Tongue (tissue), 1 donor: ENCODE measurements at regions not wholly inside any gene's neighbourhood (a gene's known extent, or its start where the extent isn't known, plus 50 kb on each side); places are given as distances from the start of the nearest gene placed in this dataset.

Experiments
- DNase-seq: peaks from one replicate; pipeline ENCODE4 v3.0.0-alpha.2; 2015

DNA sequence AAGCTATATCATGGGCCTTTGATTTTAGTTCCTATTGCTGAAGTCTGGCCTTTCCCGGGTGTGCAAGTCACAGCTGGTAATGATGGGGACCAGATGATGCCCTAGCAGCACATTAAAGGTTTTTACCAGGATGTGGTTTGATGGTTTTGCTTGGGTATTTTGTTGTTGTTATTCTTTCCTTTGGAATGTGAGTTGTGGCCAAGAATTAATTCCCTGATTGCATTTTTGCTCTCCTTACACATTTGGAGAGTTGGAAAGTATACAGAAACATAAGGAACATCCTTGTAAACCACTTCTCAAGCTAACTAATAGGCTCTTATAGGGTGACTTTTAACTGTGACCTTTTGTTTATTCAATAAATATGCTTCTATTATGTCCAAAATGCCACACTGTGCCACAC, 154.1 kb upstream of the MMADHC start:
- DNase-seq: no peak

DNA sequence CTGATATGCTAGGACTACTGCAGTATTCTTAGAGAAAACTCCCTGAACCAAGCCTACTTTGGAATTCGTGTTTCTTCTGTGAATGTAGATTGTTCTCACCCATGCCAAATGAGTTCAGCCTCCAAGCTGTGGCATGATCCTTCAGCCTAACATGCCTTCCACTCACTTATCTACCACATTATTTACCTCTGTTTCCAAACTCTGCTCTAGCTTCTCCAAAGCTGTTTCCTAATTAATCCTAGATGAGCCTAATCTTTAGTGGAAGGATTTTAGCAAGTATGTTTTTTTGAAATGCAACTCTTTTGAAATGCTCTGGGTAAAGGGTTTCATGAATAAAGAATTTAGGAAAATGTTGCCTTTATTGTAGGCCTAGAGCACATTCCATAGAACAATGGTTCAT, 152.9 kb upstream of the MMADHC start:
- DNase-seq: no peak

DNA sequence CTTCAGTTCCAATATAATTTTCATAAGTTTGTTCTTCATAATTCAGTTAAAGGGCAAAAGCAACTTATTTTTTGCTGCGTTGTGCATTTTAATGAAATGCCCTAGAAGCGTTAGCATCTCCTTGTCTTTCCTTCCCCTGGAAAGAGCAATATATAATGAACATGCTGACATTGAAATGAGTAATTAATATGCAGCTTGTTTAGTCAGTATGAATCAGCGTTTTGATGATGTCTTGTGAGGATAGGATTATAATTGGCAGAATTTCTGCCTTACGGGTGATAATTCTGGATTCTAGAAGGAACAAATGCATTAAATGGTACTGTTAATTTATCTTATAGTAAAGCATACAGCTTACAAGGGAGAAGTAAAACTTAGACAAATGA, 152.3 kb upstream of the MMADHC start:
- no peak for DNase-seq

DNA sequence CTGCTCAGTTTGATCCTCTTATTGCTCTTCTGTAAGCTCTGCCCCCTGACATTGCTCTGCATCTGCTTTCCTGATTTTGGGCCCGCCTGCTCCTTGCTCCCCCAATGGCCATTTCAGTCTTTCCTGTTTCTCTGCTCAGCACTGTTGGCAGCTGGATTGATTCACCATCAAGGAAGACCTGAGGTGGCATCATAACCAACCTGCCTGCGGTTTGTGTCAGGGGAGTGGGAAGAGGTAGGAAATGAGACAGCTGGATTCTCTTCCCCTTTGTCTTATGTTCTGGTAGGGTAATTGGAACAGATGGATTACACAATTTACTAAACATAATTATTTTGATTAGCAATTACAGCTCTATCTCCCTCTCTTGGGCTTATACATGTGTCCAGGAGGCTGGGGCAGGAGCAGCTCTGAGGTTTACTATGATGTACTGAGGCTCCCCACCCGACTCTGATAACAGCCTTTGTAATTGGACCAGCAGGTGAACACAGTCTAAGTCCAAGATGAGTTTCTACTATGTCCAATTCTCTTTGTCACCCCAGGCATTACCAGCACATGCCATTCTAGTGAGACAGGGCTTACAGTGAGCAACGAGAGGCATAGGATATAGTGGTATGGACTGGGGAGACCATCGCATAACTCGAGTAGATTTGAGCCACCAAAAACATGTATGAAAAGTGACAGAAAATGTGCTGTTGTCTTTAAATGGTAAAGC, 151.8 kb upstream of the MMADHC start:
- DNase-seq: no peak

DNA sequence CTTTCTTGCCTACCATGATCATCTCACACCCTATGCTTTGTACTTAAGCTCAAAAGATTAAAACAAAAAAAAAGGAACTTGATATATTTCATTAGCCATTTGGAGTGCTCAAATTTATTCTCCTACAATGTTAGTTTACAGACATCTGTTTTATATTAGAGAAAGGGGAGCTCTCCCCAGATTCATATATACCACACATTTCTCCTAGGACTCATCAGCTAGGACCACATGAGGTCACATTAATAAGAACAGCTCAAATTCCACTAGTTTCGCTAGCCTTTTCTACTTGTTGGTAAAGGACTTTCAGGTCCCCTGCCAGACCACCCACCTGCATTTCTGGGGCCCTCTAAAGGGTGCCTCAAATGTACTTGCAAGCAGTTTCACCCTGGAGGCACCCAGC, 151.2 kb upstream of the MMADHC start:
- no peak for DNase-seq

DNA sequence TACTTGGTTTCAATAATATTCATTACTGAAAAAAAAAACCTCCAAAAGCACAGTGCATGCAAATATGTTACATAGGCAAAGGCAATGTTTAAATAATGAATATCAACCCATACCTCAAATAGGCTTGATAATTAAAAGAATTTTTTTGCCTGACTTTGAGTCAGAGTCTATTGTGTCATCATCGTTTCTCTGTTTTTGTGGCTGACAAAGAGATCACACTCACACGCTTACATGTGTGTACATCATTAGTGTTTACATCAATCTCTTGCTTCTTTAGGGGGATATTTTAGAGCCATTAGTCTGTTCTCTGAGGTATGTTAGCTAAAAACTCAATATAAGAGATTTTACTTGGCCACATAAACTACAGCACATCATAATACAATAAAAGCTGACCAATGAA, 150.3 kb upstream of the MMADHC start:
- no peak for DNase-seq

DNA sequence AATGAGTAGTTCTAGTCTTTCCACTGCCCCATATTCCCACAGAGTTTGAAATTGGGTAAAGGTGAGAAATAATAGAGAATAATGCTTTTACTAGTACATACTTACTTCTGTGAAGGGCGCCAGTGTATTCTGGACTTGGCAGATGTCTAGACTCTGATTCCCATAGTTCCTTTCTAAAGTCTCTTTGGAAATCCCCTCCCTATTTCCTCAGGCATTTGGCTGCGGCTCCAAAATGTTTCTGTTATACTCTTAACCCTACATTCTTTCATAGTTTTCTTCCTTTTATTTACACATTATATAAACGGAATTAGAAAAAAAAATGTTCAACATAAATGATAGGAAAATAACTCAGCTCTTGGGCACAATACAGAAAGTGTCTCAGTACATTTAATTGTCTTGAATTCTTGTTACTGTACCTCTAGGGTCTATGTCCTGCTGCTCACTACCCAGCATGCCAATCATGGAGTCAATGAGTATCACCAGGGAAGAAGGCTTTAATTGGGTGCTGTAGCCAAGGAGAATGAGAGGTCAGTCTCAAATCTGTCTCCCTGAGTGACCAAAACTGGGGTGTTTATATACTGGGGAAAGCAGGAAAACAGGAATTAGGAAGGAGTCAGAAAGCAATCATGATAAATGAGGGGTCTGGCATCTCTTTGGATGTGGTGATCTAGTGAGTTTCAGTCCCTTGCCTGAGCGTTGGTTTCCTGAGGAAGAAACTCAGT, 147.8 kb upstream of the MMADHC start:
- DNase-seq: no peak

DNA sequence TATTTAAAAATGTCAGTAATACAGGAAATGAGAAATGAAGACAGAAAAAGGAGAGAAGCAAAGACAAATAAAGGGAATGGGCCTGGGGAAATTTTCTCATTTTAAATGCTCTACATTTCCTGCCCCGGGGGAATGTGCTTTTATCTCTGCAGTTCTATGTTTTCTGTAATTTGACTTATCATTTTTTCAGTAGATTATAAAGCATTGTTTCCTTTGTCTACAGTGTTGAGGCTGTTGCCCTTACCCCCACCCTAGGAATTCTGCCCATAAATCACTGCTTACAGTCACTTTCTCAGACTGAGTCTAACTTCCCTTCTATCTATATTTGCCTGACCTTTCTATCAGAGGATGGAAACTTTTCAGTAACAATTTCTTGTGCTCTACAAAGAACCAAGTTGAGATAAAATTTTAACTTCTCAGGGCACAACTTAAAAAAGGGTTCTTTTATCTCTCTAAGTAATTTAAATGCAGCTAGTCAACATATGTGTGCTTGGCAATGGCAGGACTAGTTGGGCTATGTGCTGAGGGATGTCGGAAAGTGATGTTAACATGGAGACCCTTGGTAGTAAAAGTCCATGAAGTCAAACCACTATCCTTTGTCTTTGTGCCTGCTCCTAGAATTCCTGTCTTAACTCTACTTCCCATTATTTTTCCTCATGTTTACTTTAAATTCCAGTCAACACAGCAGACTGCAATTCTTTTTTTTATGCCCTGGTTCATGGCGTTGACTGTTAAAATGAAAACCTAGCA, 146.5 kb upstream of the MMADHC start:
- DNase-seq: no peak

DNA sequence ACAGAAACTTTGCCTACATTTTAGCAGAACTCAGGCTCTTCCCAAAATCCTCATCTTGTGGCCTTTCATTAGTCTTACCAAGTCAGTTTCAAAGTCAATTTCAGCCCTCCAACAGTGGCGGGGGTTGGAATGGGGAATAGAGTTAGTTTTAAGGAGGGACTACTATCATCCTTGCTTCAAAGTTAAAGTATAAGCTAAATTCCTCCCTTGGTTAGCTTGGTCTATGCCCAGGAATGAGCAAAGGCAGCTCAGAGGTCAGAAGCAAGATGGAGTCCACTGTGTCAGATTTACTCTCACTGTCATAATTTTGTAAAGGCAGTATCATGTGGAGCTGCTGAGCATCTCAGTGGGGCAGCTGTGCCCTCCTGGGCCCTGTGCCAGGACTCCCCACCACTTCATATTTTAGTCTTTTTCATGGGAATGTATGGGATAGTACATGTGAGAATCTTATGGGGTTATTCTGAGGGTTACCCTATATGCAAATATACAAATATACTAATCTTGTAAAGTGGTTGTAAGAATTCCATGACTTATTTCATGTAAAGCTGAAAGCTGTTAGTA, 145.2 kb upstream of the MMADHC start:
- DNase-seq: peak; percentile 35

DNA sequence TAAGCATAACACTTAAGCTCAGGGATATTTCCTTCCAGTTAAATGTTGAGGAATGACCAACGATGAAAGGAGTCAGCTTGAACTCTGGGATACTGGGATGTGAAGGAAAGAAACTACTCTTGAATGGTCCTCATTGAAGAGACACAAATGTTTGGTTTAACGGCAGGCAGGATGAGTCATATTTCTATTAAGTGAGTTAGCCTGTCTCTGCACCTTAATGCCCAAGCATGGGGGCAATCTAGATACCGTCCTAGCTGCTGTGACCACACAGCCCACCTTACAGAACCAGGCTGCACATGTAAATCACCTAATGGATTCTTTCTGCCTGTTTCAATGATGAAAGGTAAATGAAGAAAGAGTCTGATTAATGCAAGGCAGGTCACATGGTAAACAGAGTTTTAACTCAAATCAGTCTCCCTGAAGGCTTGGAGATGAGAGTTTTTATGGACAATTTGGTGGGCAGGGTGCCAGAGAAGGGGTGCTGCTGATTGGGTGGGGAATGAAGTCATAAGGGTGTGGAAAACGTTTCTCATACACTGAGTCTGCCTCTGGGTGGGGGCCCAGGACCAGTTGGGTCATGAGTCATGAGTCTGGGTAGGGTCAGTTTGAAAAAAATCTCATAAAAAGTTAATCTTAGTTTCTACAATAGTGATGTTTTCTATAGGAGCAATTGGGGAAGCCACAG, 144.6 kb upstream of the MMADHC start:
- no peak for DNase-seq

DNA sequence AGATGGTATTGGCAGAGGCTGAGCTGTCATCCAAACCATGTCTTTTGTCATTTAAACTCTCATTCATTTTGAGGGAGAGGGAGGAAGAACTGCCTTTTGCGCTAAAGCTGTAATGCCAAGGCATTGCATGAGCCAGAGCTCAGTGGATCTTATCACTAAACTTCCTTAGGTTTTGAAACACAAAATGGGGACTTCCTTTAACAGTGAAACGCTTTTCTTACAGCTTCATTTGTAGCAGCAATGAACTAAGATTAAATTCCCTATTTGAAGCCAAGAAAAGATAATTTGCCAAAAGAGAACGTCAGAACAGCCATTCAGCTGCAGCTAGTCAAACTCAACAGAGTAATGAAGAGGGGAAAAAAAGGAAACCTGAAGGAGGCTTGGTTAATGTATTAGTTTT, 143.5 kb upstream of the MMADHC start:
- peak; percentile 57 for DNase-seq

DNA sequence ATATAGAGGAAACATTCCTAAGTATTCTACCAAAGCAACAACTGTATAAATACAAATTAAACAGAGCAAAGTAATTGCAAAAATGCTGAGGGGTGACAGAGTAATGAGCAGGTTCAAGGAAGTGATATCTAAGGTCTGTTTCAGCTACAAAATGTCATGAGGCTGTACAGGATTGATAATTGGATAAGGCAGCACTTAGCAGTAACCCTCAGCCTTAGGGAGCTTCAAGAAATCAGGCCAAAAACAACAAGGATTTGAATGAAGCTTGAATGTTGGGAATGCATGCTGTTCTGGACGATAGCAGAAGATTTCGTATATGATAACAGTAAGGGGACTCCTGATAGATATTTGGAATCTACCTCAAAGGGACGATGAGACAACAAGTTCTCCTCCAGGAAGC, 142.0 kb upstream of the MMADHC start:
- peak; percentile 23 for DNase-seq

DNA sequence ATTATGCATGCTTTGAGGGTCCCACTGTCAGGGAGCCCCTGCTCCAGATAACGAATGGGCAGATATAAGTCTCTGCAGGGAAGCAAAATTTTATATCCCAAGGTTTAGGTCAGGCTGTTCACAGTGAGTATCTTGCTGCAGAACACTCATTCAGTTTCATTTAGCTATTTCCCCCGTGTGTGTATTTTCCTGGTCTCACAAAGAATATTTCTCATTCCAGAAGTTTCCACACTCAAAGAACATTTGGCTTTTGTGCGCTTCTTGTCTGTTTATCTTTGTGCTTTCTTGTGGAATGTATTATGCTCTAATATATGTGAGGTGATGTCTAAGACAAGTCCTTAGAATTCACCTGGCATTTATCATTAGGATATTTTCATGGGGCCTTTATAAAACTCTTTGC, 140.4 kb upstream of the MMADHC start:
- no peak for DNase-seq

DNA sequence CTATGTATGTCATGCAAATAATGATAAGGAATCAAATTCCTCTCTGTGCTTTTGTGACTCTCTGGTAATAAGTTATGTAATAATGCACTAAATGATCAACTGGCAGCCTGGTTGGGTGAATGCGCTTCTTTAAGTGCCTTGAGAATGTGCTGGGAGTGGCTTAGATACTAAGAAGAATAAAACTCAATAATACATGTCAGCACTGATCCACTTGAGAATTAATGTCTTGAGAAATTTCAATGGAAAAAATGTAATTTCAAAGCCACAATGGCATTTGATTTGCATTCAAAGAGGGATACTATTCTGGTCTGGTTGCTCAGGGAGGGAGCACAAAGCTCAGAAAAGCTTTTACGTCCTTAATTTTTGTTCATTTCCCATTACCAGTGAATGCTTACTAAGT, 137.7 kb upstream of the MMADHC start:
- DNase-seq: no peak

DNA sequence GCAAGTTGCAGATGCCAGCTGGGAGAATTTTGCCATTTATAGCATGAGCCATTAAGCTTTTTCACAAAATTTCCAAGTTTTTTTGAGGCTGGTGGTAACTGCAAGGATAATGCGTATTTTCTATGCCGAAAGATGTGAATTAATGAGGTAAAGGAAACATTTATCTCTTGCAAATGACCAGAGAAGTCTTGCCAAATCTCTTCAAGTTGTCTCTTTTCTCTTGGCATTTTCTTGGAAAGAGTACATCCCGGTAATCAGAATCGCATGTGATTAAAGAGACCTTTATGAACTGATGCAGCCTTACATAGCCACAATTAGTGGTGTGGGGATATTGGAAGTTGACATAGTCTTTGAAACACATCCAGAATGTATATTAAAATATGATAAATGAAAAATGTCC, 136.5 kb upstream of the MMADHC start:
- DNase-seq: no peak

DNA sequence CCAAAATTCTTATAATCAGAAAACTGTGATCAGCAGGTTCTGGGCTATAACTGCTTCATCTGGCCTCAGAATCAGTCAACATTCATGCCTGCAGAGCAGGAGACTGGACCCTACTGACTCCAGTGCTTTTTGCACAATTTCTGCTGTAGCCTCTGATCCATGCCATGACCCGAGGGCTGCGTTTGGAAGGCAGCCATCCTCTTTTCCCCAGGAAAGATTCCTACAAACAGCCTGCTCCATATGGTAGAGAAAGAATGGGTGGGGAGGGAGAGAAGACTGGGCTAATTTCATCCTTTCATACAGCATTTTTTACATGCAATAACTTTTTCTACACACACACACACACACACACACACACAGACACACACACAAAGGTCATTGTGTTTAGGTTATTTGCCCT, 133.0 kb upstream of the MMADHC start:
- DNase-seq: no peak

DNA sequence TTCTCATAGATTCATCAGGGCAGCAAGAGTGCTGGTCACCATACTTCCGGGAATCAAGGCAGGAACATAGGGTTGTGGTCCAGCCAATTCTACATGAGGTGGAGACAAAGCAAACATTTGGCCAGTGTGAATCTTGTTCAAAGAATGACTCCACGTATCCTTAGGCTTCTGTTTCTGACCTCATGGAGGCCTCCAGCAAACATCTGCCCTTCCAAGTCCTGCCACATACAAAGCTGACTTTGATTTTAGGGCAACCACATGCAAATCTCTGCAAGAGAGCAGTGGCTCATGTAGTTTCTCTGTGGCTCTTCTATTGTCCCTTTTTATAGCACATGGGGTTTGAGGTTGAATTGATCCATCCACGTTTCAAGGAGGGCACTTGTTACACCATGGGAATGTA, 132.1 kb upstream of the MMADHC start:
- no peak for DNase-seq

DNA sequence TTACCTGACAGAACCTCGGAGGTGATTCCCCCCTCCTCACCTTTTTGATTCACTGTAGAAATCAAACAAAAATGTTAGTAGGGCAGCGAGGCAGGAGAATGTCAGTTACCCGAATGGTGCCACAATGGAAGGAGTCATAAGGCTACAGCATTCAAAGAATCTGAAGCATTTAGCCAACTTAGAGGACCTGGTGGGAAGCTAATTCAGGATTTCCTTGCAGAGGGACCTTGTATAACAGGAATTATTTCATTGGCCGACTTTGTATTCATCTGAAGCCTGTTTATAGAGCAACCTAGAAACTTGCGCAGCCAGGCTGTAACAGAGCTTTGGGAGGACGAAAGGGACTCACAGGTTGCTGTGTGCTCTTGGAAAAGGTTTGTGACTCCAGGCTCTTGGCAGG, 129.1 kb upstream of the MMADHC start:
- no peak for DNase-seq

DNA sequence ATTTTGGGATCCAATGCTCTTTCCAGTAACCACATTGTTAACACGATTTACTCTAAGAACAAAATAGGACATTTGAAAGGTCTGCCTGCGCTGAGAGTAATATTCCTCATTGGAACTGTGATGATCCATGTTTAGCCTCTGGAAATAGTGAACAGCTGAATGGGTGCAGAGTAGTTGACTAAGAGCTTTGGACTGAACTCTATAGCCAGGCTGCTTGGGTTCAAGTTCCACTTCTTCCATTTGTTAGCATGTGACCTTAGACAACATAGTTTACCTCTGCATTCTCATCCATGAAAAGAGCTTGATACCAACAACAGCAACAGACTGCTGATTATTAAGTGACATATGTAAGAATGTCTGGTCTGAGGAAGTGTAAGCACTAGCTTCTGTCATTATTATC, 128.3 kb upstream of the MMADHC start:
- DNase-seq: no peak

DNA sequence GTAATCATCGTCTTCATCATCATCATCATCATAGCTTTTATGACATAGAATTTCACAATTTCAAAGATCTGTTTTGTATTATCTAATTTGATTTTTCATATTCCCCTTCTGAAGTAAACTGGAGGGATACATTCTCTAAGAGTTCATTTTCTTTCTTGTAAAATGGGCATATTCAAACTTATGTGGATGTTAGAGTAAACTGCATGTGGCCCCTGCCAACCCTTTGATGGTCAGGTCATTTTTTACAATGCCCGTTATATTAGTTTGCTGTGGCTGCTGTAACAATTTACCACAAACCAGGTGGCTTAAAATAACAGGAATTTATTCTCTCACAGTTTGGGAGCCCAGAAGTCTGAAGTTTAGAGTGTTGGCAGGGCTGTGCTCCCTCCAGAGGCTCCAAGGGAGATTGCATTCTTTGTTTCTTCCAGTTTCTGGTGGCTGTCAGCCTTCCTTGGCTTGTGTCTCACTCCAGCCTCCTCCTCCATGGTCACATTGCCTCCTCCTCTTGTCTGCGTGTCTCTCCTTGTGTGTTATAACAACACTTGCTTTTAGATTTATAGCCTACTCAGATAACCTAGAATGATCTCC, 127.5 kb upstream of the MMADHC start:
- DNase-seq: no peak

DNA sequence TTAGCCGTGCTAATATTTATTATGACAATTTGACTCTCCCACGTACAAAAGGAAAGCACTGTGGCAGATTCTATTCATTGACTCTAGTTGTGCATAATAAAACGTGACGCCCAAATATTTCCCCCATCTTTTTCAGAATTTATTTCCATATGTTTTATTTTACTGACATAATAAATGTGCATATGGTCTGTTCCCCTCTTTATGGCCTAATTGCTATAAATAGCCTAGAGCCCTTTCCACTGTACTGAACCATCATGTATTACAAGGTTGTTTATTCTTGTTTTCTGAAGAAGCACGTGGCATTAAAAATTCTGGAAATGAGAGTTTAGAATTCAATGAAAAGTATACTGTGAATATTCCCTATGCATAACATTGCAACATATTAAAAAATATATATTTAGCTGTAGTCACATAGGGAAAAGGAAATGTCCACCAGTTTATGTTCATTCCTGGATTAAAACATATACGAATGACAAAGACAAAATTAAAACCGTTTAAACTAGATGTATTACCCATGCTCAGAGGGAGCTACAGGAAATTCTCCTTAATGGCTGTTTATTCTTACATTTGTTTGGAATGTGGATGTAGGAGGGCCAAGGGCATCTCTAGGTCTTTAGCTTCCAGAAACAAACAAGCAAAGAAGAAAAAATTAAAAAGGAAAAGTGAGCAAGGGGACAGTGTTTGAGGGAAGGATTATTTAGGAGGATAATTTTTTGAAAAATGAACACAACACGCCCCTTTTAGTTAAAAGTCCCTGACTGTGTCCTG, 122.1 kb upstream of the MMADHC start:
- DNase-seq: no peak

DNA sequence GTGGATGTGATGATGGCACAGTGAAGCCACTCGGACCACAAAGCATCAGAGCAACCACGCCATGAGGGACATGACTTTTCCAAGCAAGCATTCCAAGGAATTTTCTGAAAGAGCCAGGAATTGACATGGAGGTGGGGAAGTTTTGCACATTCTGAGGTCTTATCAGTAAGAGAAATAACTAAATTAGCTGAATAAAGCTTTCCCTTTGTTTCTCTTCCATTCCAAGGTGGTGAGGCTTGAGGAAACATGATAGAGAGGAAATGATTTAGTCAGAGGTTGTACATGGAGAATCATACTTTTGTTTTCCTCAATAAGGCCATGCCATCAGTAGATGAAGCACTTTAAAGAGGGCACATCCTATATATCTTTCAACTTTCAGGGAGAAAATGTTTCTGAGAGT, 115.7 kb upstream of the MMADHC start:
- DNase-seq: no peak
